22Rv1 (cell line): ENCODE measurements at regions not wholly inside any gene's neighbourhood (a gene's known extent, or its start where the extent isn't known, plus 50 kb on each side); places are given as distances from the start of the nearest gene placed in this dataset.

Experiments
- H3K27ac ChIP-seq: fragments of 450-650 bp; 2 replicates; pipeline ENCODE4 v1.5.1; 2017
- CTCF ChIP-seq: fragments of 450-650 bp; IDR thresholded peaks from 2 replicates; pipeline ENCODE4 v1.5.1; 2017; ENCODE audit warnings: mild to moderate bottlenecking
- ZFX ChIP-seq: fragments of 450-650 bp; IDR thresholded peaks from 2 replicates; pipeline ENCODE4 v1.6.1; 2017; ENCODE audit warnings: antibody characterized with exemption, borderline replicate concordance

- no peak for TF ChIP-seq CTCF
- no peak for TF ChIP-seq ZFX
- no peak overlapping the region for H3K27ac ChIP-seq
Measured at GRCh38 chr3:156024904-156025533, 95.4 kb upstream of the KCNAB1 start.

- TF ChIP-seq ZFX (no peak), CTCF (no peak)
- no peak overlapping the region for H3K27ac ChIP-seq
Measured at GRCh38 chr3:156029208-156029607, 91.2 kb upstream of the KCNAB1 start.

GRCh38 chr3:156030723-156031122, 89.7 kb upstream of the KCNAB1 start:
- no peak for TF ChIP-seq CTCF
- no peak for TF ChIP-seq ZFX
- no peak overlapping the region for H3K27ac ChIP-seq

GRCh38 chr3:156033428-156033827, 87.0 kb upstream of the KCNAB1 start:
- no peak overlapping the region for H3K27ac ChIP-seq
- TF ChIP-seq ZFX, result no peak
- TF ChIP-seq CTCF, result no peak

- TF ChIP-seq CTCF (no peak), ZFX (no peak)
- H3K27ac ChIP-seq, result no peak overlapping the region
Measured at GRCh38 chr3:156035158-156035557, 85.2 kb upstream of the KCNAB1 start.

- no peak overlapping the region for H3K27ac ChIP-seq
- TF ChIP-seq ZFX, result no peak
- TF ChIP-seq CTCF, result no peak
Measured at GRCh38 chr3:156036258-156037053, 83.9 kb upstream of the KCNAB1 start.

- H3K27ac ChIP-seq, result no peak overlapping the region
- TF ChIP-seq CTCF (no peak), ZFX (no peak)
Measured at GRCh38 chr3:156037356-156037755, 83.0 kb upstream of the KCNAB1 start.
